ENCODE measurements at regions not wholly inside any gene's neighbourhood (a gene's known extent, or its start where the extent isn't known, plus 50 kb on each side); places are given as distances from the start of the nearest gene placed in this dataset.
"Not testable (repeated sequence)": the region's sequence is repeated elsewhere in the genome, so short reads cannot be mapped to it uniquely, and the experiment has no call there.

- DNase-seq = no peak
Measured at GRCh38 chr2:4144731-4145130, 441.4 kb downstream of the DCDC2C start.

GRCh38 chr2:4151521-4151920 lies 448.1 kb downstream of the DCDC2C start:
- DNase-seq = no peak

- DNase-seq = no peak
Measured at GRCh38 chr2:4152051-4152450, 448.7 kb downstream of the DCDC2C start.

GRCh38 chr2:4168834-4169233 lies 465.5 kb downstream of the DCDC2C start:
- no peak for DNase-seq

- no peak for DNase-seq
Measured at GRCh38 chr2:4174796-4175195, 471.4 kb downstream of the DCDC2C start.

GRCh38 chr2:4175343-4175742 lies 472.0 kb downstream of the DCDC2C start:
- DNase-seq = no peak

GRCh38 chr2:4180631-4181030 lies 477.3 kb downstream of the DCDC2C start:
- DNase-seq = no peak

- no peak for DNase-seq
Measured at GRCh38 chr2:4181062-4181461, 477.7 kb downstream of the DCDC2C start.

GRCh38 chr2:4188561-4188960 lies 485.2 kb downstream of the DCDC2C start:
- DNase-seq = no peak

- no peak for DNase-seq
Measured at GRCh38 chr2:4190548-4190947, 487.2 kb downstream of the DCDC2C start.

GRCh38 chr2:4192119-4192518 lies 488.7 kb downstream of the DCDC2C start:
- no peak for DNase-seq

GRCh38 chr2:4214444-4215205 lies 511.2 kb downstream of the DCDC2C start:
- DNase-seq = no peak

GRCh38 chr2:4217737-4218136 lies 514.4 kb downstream of the DCDC2C start:
- no peak for DNase-seq

- DNase-seq = no peak
Measured at GRCh38 chr2:4219101-4219500, 515.7 kb downstream of the DCDC2C start.

- no peak for DNase-seq
Measured at GRCh38 chr2:4219571-4219970, 516.2 kb downstream of the DCDC2C start.

- no peak for DNase-seq
Measured at GRCh38 chr2:4221434-4221833, 518.1 kb downstream of the DCDC2C start.

GRCh38 chr2:4221845-4222244 lies 518.5 kb downstream of the DCDC2C start:
- DNase-seq = no peak

GRCh38 chr2:4244422-4244821 lies 541.0 kb downstream of the DCDC2C start:
- not testable (repeated sequence) for DNase-seq

- DNase-seq = no peak
Measured at GRCh38 chr2:4246364-4247131, 543.2 kb downstream of the DCDC2C start.

- DNase-seq = no peak
Measured at GRCh38 chr2:4247791-4248190, 544.4 kb downstream of the DCDC2C start.

- DNase-seq = no peak
Measured at GRCh38 chr2:4255491-4255890, 552.1 kb downstream of the DCDC2C start.

GRCh38 chr2:4256351-4256750 lies 553.0 kb downstream of the DCDC2C start:
- no peak for DNase-seq

GRCh38 chr2:4258563-4258962 lies 555.2 kb downstream of the DCDC2C start:
- DNase-seq = no peak

- no peak for DNase-seq
Measured at GRCh38 chr2:4265936-4266335, 562.6 kb downstream of the DCDC2C start.

Data from NCI-H1105 (cell line).